AG04449 (cell line): ENCODE measurements at regions not wholly inside any gene's neighbourhood (a gene's known extent, or its start where the extent isn't known, plus 50 kb on each side); places are given as distances from the start of the nearest gene placed in this dataset.

Source experiments
- CTCF ChIA-PET: fragments of 350-600 bp; formaldehyde crosslinking; extraction: SDS; loops from one replicate; lab custom pipeline; 2021; ENCODE audit warnings: antibody characterized with exemption; lab: Yijun Ruan, JAX
- POLR2A ChIA-PET: fragments of 400-600, 350-600 bp; formaldehyde crosslinking; extraction: SDS; loops from one replicate; lab custom pipeline; 2020; ENCODE audit warnings: antibody characterized with exemption, inconsistent platforms; lab: Yijun Ruan, JAX
- DNase-seq: peaks from one replicate; pipeline ENCODE4 v3.0.0-alpha.2; 2010; ENCODE audit warnings: low read depth, low spot score
- H3K4me3 ChIP-seq: 2 replicates; pipeline ENCODE4 v1.5.1; 2011; ENCODE audit warnings: low read depth, mild to moderate bottlenecking, control low read depth, low read length
- TF ChIP-seq, protein P1 (sequence below): IDR thresholded peaks from one replicate; pipeline ENCODE4 v1.5.1; 2011; ENCODE audit warnings: mild to moderate bottlenecking, moderate library complexity, low read length, control low read depth, inconsistent platforms; ENCODE audit not compliant: insufficient read depth; ENCODE audit errors: missing control alignments

DNA sequence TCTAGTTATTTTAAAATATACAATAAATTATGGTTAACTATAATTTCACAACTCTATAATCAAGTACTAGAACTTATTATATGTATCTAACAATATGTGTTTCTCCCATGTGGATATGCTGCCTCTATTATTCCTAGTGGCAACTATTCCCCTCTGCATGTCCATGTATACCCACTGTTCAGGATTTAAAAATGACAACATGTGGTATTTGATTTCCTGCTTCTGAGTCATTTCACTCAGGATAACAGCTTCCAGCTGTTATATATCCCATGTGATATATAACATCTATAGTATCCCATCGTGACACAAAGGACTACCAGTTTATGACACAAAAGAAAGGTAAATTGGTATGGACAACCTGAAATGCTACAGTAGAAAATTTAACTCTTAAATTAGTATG lies 167.4 kb upstream of the TACR3 start:
- POLR2A ChIA-PET: no interaction called here
- TF ChIP-seq, protein P1, sequence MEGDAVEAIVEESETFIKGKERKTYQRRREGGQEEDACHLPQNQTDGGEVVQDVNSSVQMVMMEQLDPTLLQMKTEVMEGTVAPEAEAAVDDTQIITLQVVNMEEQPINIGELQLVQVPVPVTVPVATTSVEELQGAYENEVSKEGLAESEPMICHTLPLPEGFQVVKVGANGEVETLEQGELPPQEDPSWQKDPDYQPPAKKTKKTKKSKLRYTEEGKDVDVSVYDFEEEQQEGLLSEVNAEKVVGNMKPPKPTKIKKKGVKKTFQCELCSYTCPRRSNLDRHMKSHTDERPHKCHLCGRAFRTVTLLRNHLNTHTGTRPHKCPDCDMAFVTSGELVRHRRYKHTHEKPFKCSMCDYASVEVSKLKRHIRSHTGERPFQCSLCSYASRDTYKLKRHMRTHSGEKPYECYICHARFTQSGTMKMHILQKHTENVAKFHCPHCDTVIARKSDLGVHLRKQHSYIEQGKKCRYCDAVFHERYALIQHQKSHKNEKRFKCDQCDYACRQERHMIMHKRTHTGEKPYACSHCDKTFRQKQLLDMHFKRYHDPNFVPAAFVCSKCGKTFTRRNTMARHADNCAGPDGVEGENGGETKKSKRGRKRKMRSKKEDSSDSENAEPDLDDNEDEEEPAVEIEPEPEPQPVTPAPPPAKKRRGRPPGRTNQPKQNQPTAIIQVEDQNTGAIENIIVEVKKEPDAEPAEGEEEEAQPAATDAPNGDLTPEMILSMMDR: no peak
- H3K4me3 ChIP-seq: no peak overlapping the region
- DNase-seq: no peak
- CTCF ChIA-PET: no interaction called here

DNA sequence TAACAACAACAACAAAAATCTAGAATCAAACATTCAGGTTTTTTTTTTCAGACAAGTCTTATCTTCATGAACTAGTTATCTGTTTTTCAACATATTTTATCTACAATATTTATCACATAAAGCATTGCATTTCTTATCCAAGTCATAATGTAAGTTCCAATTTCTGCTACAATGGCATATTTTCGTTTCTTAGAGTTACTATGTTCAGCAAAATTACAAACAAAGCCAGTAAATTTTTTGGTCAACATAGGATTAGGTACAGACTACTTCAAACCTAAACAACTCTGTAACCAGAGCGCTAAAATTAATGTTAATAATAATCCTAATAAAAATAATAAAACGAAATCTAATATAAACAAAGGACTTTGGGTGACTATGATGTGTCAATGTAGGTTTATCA lies 165.4 kb upstream of the TACR3 start:
- H3K4me3 ChIP-seq: no peak overlapping the region
- CTCF ChIA-PET: no interaction called here
- TF ChIP-seq, protein P1: no peak
- POLR2A ChIA-PET: no interaction called here
- DNase-seq: no peak

DNA sequence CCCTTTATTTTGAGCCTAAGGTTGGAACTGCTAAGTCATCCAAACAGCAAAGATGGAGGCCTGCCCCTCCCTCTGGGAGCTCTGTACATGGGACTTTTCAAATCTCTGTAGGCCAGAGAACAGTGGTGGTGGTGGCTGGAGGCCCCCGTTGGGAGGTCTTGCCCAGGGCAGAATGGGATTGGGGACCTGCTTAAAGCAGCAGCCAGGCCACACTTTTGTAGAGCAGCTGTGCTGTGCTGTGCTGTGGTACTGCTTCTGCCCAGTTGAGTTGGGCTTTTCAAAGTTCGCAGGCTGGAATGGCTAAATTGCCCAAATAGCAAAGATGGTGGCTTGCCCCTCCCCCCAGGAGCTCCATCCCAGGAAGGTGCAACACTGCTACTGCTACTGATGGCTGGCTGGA lies 147.5 kb upstream of the TACR3 start:
- ChIA-PET CTCF (no interaction called here), POLR2A (no interaction called here)
- DNase-seq: no peak
- H3K4me3 ChIP-seq: no peak overlapping the region
- TF ChIP-seq, protein P1: no peak

DNA sequence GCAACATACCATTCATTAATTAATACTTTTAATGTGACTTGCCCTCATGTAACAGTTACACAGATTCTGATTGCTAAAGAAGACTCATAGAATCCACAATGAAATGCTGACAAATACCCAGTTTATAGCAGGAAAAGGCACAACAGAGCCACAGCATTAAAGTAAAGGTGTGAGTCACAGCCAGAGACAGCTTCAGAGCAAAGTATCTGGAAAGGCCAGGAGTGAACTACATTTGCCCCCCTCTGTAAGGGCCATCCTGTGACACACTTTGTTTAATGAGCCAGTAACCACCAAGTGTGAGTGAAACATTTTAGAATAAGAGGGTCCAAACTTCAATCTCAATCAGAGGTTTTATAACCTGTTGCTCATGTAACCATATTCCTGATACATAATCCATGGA lies 133.8 kb upstream of the TACR3 start:
- ChIA-PET CTCF (no interaction called here), POLR2A (no interaction called here)
- TF ChIP-seq, protein P1: no peak
- no peak overlapping the region for H3K4me3 ChIP-seq
- no peak for DNase-seq

DNA sequence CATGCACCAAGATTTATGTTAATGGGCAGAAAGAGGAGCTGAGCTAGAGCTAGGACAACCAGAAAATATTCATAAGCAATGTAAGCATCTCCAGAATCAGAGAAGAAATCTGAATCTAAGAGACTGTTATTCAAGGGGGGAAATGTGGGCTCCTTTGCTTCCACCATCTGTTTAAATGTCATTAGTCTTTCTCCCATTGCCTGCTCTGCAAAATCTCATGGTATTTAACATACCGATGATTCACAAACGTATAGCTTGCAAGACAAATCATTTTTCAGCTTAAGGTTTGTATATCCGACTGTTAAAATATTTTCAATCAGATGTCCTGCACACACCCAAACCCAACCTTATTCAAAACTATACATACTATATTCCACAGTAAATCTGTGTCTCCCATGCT lies 133.4 kb upstream of the TACR3 start:
- CTCF ChIA-PET: no interaction called here
- H3K4me3 ChIP-seq: no peak overlapping the region
- POLR2A ChIA-PET: no interaction called here
- no peak for DNase-seq
- TF ChIP-seq, protein P1: no peak

DNA sequence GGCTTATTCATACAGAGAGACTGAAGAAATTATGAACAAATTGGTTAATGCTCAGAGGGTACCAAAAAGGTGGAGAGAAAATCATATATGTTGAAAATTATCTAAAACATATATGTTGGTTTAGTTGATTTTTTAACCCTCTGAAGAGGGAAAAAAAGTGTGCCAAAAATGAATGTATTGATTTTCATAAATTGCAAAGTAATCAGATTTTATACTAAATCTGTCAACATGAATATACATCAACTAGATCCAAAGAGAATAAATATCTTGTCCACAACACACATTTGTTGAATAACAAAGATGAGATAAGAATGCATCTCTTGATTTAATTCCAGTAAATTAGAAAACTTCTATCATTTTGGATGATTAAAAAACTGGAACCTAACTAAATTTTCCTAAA lies 125.3 kb upstream of the TACR3 start:
- no peak for DNase-seq
- ChIA-PET CTCF (no interaction called here), POLR2A (no interaction called here)
- H3K4me3 ChIP-seq: no peak overlapping the region
- TF ChIP-seq, protein P1: no peak
